HAP-1 (cell line): ENCODE measurements at regions not wholly inside any gene's neighbourhood (a gene's known extent, or its start where the extent isn't known, plus 50 kb on each side); places are given as distances from the start of the nearest gene placed in this dataset.
A peak's percentile ranks its signal among the peaks of the same experiment; 100 is the strongest.

Experiments
- DNase-seq, 2 experiments: peaks; one replicate each; pipeline ENCODE4 v3.0.0-alpha.2; 2016 to 2020; ENCODE audit warnings: low spot score in 2 of 2
- H3K27me3 ChIP-seq: fragments of 250-450 bp; sonication (Bioruptor Pico); 2 replicates; pipeline ENCODE4 v1.5.1; 2020; ENCODE audit warnings: low read depth, mild to moderate bottlenecking, moderate library complexity
- H3K36me3 ChIP-seq: fragments of 250-450 bp; sonication (Bioruptor Pico); replicated peaks from 2 replicates; pipeline ENCODE4 v1.5.1; 2020; ENCODE audit warnings: mild to moderate bottlenecking
- H3K4me1 ChIP-seq: fragments of 250-450 bp; sonication (Bioruptor Pico); 2 replicates; pipeline ENCODE4 v1.5.1; 2020; ENCODE audit warnings: mild to moderate bottlenecking
- H3K4me3 ChIP-seq: fragments of 250-450 bp; sonication (Bioruptor Pico); 2 replicates; pipeline ENCODE4 v1.5.1; 2020; ENCODE audit warnings: mild to moderate bottlenecking, moderate library complexity
- H3K9me3 ChIP-seq: fragments of 250-450 bp; sonication (Bioruptor Pico); 2 replicates; pipeline ENCODE4 v1.5.1; 2020; ENCODE audit warnings: mild to moderate bottlenecking, moderate library complexity
- in situ Hi-C: fragments of 300-500 bp; cut with MboI; formaldehyde crosslinking; loops from 3 replicates; pipeline ENCODE4 v1.14.3; 2020; ENCODE audit warnings: low sequenced_read_pairs, inconsistent platforms, mixed read lengths

DNA sequence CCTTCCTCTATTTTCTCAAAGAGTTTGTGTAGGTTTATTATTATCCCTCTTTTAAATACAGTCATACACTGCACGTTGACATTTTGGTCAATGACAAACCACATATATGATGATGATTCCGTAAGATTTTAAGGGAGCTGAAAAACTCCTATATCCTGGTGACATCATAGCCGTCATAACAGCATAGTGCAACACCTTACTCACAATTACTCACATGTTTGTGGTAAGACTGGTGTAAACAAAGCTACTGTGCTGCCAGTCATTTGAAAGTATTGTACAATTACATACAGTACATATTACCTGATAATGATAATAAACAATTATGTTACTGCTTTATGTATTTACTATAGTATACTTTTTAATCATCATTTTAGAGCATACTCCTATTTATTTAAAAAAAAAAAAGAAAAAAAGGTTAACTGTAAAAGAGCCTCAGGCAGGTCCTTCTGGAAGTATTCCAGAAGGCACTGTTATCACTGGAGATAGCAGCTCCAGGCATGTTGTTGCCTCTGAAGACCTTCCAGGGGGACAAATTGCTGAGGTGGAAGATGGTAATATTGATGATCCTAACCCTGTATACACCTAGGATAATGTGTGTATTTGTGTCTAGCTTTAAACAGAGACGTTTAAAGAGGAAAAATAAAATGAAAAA is 123.3 kb upstream of the CDK1 start:
- no peaks in the 10 kb centered on the region for H3K36me3 ChIP-seq
- in situ Hi-C loops = no loop called here
- no peak for DNase-seq
- H3K4me3 ChIP-seq = no peak overlapping the region
- H3K9me3 ChIP-seq = no peaks in the 10 kb centered on the region; the same call in 1 of the 2 replicates
- no peaks in the 10 kb centered on the region for H3K27me3 ChIP-seq
- peaks cover 12% of the 10 kb centered on the region for H3K4me1 ChIP-seq

DNA sequence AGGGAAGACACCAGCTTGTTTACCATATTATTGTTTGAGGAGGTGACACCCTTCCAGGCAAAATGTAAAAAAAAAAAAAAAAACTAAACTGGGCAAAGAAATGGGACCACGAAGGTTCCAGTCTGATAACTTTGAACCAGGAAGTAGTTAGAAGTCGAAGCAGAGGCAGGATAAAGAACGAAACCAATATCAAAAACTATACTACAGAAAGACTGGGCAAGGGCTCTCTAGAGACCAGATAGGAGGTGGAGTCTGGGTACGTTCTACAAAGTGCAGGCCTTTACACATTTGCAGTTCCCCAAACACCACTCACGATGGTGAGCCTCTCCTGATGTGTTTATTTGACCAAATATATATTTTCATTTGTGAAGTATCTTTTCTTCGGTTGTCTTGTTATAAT is 125.7 kb upstream of the CDK1 start:
- H3K27me3 ChIP-seq = no peaks in the 10 kb centered on the region
- H3K9me3 ChIP-seq = no peaks in the 10 kb centered on the region
- in situ Hi-C loops = no loop called here
- H3K4me3 ChIP-seq = no peak overlapping the region
- no peaks in the 10 kb centered on the region for H3K36me3 ChIP-seq
- DNase-seq = no peak
- peaks cover 23% of the 10 kb centered on the region for H3K4me1 ChIP-seq

DNA sequence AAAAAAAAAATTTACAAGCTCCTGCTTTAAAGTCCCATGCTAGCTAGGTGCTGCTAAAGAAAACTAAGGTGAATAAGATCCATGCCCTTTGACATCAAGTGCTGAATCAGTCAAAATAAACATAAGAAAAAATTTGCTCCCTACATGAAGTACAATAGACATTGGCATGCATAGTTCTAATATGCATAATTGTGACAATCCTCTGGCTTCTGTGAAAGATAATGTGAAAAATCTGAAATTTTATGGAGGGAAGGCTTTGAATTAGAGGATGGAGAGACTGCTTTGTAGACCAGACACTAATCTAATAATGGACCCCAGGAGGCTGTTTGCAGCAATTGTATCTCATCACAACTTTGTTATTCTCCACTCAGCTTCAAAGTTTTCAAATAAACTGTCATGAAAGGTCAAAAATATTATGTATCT is 127.9 kb upstream of the CDK1 start:
- in situ Hi-C loops = no loop called here
- no peaks in the 10 kb centered on the region for H3K9me3 ChIP-seq
- H3K36me3 ChIP-seq = no peaks in the 10 kb centered on the region
- H3K4me1 ChIP-seq = peaks cover 30% of the 10 kb centered on the region
- DNase-seq = peak; percentile 42 to 95
- no peaks in the 10 kb centered on the region for H3K27me3 ChIP-seq
- no peak overlapping the region for H3K4me3 ChIP-seq

DNA sequence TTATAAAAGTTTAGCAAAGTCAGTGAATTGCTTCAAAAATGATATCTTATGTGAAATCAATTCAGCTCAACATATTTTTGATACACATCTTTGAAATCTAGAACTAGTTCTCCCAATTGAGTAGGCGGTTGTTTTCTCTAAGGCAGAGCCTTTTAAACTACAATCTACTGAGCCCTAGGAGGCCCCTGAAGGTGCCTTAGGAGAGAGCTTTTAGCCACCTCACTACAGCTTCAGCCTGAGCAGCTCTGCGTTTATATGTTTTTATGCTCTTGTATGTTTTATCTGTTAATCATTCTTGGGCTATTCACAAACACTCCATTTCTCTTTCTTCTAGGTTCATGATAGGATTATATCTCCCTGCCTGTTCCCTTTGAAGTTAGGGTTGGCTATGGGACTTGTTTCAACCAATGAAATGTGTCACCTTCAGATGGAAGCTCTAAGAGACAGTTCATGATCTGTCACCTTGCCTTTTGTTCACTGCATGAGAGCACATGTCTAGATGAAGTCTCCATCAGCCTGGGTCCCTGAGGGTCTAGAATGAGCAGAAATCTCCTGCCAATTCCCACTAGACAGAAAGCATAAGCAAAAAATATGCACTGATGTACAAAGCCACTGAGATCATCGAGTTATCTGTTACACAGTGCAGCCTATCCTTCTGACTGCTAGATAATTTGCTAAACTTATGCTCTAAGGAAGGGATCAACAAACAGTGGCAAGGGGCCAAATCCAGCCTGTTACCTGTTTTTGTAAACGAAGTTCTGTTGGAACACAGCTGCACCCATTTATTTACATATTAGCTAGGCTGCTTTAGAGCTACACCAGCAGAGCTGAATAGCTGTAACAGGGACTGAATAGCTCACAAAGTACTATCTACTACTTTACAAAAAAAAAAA is 128.5 kb upstream of the CDK1 start:
- Histone ChIP-seq H3K4me1 (peaks cover 30% of the 10 kb centered on the region), H3K27me3 (no peaks in the 10 kb centered on the region), H3K4me3 (no peak overlapping the region), H3K9me3 (no peaks in the 10 kb centered on the region), H3K36me3 (no peaks in the 10 kb centered on the region)
- peak in 1 of 2 experiments; percentile 76 for DNase-seq
- in situ Hi-C loops = loop anchor here (5.0 kb wide), 1 partner anchor 207 kb away; no protein-coding TSS in a partner anchor

DNA sequence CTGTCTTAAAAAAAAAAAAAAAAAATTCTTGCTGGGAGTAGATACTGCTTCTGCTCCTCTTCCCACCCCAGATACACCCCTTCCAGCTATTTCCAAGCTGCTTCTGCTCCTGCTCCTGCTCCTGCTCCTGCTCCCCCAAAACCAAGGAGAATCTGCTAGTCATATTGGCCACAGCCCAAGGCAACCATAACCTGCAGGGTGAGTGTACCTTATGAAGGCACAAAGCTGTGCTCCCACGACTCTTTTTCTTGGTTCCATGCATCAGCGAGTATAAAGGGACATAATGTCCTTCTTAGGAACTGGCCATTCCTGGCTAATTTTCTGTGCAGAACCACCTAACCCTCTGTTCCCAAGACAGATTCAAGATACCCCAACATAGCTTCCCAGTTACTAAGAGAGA is 129.5 kb upstream of the CDK1 start:
- Histone ChIP-seq H3K27me3 (no peaks in the 10 kb centered on the region), H3K4me3 (no peak overlapping the region), H3K4me1 (peaks cover 37% of the 10 kb centered on the region), H3K9me3 (no peaks in the 10 kb centered on the region), H3K36me3 (no peaks in the 10 kb centered on the region)
- DNase-seq = no peak
- in situ Hi-C loops = loop anchor here (5.0 kb wide), 1 partner anchor 206 kb away; no protein-coding TSS in a partner anchor

DNA sequence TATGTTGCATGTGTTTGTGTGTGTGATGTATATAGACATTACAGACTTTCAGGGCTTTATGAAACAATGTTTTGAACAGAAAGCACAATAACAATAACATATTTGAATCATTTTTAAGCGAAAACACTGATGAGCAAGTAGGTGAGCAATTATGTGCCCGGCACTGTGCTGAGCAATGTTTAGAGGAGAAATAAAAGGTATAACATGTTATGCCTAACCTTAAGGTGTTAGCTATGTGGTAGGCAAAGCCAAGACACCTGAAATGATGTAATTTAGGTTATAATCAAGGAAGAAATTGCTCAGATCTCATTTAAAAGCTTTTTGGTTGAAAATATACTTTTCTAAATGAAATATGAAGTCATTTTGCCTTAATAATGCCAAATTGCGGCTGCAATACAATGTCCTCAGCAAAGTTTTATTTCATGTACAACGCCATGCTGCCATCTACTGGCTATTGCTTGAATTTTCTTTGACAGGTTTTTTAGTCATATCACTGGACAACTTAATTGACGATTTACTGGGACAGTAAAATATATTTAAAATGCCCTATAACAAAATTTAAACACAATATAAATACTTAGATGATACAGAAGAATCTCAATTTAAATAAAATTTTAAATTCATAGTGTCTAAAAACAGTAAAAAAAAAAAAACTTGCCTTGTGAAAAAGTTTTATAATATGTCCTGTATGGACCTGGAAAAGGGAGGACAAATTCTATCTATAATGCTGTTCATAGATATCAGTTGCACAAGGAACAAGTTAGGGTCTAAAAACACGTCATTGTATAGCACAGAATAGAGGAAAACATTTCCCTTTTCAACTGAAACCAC is 131.1 kb upstream of the CDK1 start:
- DNase-seq = peak; percentile 60 to 67
- Histone ChIP-seq H3K9me3 (no peaks in the 10 kb centered on the region), H3K27me3 (no peaks in the 10 kb centered on the region), H3K4me1 (peaks cover 38% of the 10 kb centered on the region), H3K4me3 (no peak overlapping the region), H3K36me3 (no peaks in the 10 kb centered on the region)
- in situ Hi-C loops = loop anchor here (5.0 kb wide), 1 partner anchor 205 kb away; no protein-coding TSS in a partner anchor

DNA sequence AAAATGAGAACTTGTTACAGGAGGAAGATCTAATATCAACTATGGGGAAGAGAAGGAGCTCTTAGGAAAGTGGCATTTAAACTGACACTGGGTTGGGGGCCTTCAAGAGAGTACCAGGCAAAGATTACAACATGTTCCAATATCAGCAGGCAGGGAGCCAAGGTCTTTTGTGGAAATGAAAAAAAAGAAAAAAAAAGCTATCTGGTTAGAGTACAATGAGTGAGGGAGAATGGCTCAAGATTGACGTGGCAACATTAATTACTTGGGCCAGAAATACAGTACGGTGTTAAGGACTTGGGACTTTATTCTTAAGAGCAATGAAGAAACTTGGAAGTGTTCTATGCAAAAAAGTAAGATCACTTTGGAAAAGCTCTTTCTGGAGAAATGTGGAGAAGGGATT is 132.3 kb upstream of the CDK1 start:
- H3K9me3 ChIP-seq = no peaks in the 10 kb centered on the region
- DNase-seq = peak in 1 of 2 experiments; percentile 6
- in situ Hi-C loops = loop anchor here (5.0 kb wide), 1 partner anchor 204 kb away; no protein-coding TSS in a partner anchor

DNA sequence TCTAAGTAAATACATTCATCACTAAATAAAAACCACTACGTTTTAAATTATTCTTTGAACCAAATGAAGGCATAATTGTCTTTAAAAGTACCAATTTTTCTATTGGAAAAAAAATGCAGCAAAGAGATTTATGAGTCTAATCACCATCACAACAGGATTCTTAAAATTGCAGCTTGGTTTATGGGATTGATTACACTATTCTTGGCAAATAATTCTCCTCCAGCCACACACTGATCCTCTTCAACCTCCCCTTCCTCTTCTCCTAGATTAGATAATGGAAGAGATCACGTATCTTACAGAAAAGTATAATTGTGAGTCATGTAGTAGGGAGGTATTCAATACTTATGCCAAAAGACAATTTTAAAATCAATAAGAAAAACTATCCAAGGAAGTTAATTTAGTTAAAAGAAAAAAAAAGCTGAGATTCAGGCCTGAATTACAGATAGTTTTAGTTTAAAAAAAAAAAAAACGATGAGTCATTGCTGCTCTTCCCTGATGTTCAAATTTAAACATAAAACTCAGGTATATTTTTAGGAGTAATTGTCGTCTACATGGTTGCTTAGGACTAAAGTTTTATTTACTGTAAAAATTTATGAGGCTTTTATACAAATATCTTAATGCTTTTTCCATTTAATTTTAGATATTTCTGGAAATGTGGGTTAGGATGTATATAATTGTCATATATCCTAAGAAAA is 133.7 kb upstream of the CDK1 start:
- Histone ChIP-seq H3K36me3 (no peaks in the 10 kb centered on the region), H3K4me1 (peaks cover 22% of the 10 kb centered on the region), H3K9me3 (no peaks in the 10 kb centered on the region), H3K27me3 (no peaks in the 10 kb centered on the region), H3K4me3 (no peak overlapping the region)
- in situ Hi-C loops = loop anchor here (5.0 kb wide), 1 partner anchor 202 kb away; no protein-coding TSS in a partner anchor
- DNase-seq = peak in 1 of 2 experiments; percentile 53

More for the DNA sequence above, 132.3 kb upstream of the CDK1 start:
- H3K4me3 ChIP-seq = no peak overlapping the region
- H3K27me3 ChIP-seq = no peaks in the 10 kb centered on the region
- H3K36me3 ChIP-seq = no peaks in the 10 kb centered on the region
- H3K4me1 ChIP-seq = peaks cover 32% of the 10 kb centered on the region

DNA sequence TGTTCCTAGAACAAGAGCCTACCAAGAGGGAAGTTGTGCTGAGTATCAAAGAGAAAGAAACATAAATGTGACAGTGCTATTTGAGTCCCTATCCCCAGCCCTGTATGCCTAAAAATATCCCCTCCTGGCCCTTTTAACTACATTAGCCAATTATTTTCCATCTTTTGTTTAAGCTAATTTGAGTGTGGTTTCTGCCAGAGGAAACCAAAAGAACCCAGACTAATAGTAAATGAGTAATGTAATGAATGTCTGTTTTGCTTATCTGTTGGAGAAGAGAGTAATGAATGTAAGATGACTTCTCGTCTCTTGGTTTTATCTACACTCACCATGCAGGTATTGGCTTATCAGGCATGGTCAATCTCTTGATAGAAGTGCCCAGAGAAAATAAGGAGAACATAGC is 134.4 kb upstream of the CDK1 start:
- Histone ChIP-seq H3K36me3 (no peaks in the 10 kb centered on the region), H3K27me3 (no peaks in the 10 kb centered on the region), H3K4me1 (peaks cover 15% of the 10 kb centered on the region), H3K4me3 (no peak overlapping the region), H3K9me3 (no peaks in the 10 kb centered on the region)
- in situ Hi-C loops = no loop called here
- DNase-seq = no peak

DNA sequence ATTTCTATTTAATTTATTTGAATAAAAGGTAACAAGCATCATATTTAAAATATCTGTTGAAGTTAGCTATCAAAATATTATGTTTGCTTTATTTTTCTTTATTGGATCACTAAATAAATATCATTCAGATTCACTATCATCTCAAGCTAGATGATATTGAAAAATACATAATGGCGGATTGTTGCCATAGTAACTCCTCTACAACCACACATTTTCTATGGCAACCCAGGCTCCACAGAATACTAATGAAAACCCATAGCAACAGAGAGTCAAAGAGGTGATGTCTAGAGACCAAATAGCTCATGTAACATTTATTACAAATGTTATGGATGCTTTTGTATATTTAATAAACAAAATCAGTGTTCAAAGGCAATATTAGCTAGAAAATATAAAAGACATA is 148.9 kb upstream of the CDK1 start:
- Histone ChIP-seq H3K4me3 (no peak overlapping the region), H3K4me1 (no peaks in the 10 kb centered on the region), H3K27me3 (no peaks in the 10 kb centered on the region), H3K9me3 (no peaks in the 10 kb centered on the region), H3K36me3 (no peaks in the 10 kb centered on the region)
- in situ Hi-C loops = no loop called here
- no peak for DNase-seq

DNA sequence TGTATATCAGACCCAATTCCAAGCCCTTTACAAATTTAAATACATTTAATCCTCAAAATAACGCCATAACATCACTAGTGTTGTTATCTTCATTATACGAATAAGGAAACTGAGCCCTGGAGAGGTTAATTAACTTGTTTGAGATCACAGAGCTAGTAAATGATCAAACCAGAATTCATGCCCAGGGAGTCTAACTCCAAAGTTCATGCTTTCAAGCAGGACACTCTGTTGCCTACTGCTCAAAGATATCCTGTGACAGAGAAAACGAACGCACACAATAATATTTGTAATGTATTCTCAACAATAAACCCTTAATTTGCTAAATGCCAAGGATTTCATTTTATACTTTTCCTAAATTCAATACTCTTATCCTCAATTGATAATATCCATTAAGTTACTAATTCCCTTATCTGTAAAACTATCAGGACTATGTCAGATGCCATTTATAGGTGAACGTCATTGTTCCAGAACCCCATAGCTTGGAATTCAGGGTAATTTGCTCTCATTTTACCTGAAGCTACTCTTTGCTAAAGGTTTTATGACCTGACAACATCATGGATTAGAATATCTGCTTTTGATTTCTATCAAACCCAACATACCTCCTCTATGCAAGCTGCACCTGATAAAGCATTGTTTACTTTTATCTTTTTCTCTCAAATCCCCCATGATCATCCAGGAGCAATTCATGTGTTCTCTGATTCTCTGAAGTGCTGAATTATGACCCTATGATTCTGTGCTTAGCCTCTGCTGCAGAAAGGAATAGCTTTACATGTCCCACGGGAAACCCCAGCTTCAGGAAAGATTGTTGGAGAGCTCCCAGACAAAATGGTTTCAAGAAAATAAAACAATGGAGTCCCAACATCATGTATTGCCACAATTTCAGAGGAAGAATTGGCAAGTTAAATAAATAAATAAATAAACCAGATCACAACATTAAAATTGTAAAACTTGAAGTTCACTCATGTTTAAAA is 150.2 kb upstream of the CDK1 start:
- Histone ChIP-seq H3K4me3 (no peak overlapping the region), H3K4me1 (no peaks in the 10 kb centered on the region), H3K9me3 (no peaks in the 10 kb centered on the region), H3K36me3 (no peaks in the 10 kb centered on the region), H3K27me3 (no peaks in the 10 kb centered on the region)
- DNase-seq = no peak
- in situ Hi-C loops = no loop called here

DNA sequence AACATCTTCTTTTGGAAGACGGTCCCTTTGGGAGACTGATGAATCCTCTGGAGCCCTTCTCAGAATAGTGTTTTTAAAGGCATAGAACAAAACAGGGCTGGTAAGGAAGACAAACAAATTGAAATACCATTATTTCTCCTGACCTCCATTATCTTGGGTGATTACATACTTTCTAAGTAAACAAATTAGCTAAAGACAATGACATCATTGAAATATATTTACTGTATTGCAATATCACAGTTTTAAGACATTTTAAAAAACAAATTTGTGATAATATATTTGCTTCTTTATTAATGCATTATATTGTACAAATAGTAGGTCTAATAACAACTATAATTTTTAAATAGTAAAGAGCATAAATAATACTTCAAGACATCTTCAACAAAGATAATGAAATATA is 152.2 kb upstream of the CDK1 start:
- in situ Hi-C loops = no loop called here
- no peak overlapping the region for H3K4me3 ChIP-seq
- H3K36me3 ChIP-seq = no peaks in the 10 kb centered on the region
- H3K9me3 ChIP-seq = no peaks in the 10 kb centered on the region
- H3K27me3 ChIP-seq = no peaks in the 10 kb centered on the region
- no peak for DNase-seq
- H3K4me1 ChIP-seq = no peaks in the 10 kb centered on the region
